ENCODE measurements at regions not wholly inside any gene's neighbourhood (a gene's known extent, or its start where the extent isn't known, plus 50 kb on each side); places are given as distances from the start of the nearest gene placed in this dataset.

DNA sequence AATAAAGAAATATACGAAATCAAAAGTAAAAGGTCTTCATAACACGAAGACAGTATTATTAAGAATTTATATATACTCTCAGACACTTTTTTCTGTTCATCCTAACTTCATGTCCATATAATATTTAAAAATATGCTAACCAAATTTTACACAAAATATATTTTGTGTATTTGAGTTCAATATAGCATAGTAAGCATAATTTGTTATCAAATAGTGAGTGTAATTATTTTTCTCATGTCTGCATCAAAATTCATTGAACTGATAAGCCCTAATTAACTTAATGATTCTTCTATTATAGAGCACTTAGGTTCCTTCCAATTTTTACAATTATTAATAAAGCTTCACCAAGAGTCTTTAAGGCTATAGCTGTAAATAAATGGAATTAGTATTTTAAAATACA is 99.7 kb upstream of the SYT1 start:
- no peak for TF ChIP-seq CTCF (conservative IDR thresholded peaks at IDR 0.05; ENCODE audit: low read length)
- TF ChIP-seq EZH2phosphoT487 (IDR thresholded peaks at IDR 0.05; ENCODE audit: borderline replicate concordance), result no peak

All from Loucy (cell line).